Testis (tissue), 2 donors: ENCODE measurements at regions not wholly inside any gene's neighbourhood (a gene's known extent, or its start where the extent isn't known, plus 50 kb on each side); places are given as distances from the start of the nearest gene placed in this dataset.

Experiments
- DNase-seq: peaks from one replicate; pipeline ENCODE4 v3.0.0-alpha.2; 2019
- H3K27ac ChIP-seq, 2 donors: fragments of 200-600 bp; sonication (generic); one replicate each; pipeline ENCODE4 v1.5.1; 2019
- H3K27me3 ChIP-seq: fragments of 200-600 bp; sonication (generic); one replicate; pipeline ENCODE4 v1.5.1; 2019
- H3K36me3 ChIP-seq: fragments of 200-600 bp; sonication (generic); one replicate; pipeline ENCODE4 v1.5.1; 2017; ENCODE audit warnings: low read depth; ENCODE audit errors: missing control alignments
- H3K4me1 ChIP-seq: fragments of 200-600 bp; sonication (generic); one replicate; pipeline ENCODE4 v1.5.1; 2019
- H3K4me3 ChIP-seq, 2 donors: fragments of 200-600 bp; sonication (generic); one replicate each; pipeline ENCODE4 v1.5.1; 2017 to 2019
- H3K9me3 ChIP-seq: fragments of 200-600 bp; sonication (generic); one replicate; pipeline ENCODE4 v1.5.1; 2017
- POLR2A ChIP-seq: fragments of 450-650 bp; IDR thresholded peaks from one replicate; pipeline ENCODE4 v1.6.1; 2017; ENCODE audit warnings: antibody characterized with exemption, mild to moderate bottlenecking, moderate library complexity
- whole genome bisulfite sequencing, 2 donors: methylation state at CpG; one replicate each; pipeline ENCODE4 v1.1.5; 2018; 5-methylcytosine and 5-hydroxymethylcytosine counted together
- intact Hi-C: fragments of 100-400 bp; cut with DNase I; formaldehyde crosslinking; loops from one replicate; pipeline ENCODE4 v1.15.1; 2023; ENCODE audit warnings: low total_unique reads
- TF ChIP-seq, protein P1 (sequence below), 3 experiments: fragments of 450-650 bp in 2 of 3; fragments of 200-600 bp in 1 of 3; sonication (generic) in 1 of 3; IDR thresholded peaks; one replicate each; pipeline ENCODE4 v1.5.1; 2016 to 2019; ENCODE audit warnings: antibody characterized with exemption in 3 of 3, mild to moderate bottlenecking in 2 of 3, moderate library complexity in 1 of 3

DNA sequence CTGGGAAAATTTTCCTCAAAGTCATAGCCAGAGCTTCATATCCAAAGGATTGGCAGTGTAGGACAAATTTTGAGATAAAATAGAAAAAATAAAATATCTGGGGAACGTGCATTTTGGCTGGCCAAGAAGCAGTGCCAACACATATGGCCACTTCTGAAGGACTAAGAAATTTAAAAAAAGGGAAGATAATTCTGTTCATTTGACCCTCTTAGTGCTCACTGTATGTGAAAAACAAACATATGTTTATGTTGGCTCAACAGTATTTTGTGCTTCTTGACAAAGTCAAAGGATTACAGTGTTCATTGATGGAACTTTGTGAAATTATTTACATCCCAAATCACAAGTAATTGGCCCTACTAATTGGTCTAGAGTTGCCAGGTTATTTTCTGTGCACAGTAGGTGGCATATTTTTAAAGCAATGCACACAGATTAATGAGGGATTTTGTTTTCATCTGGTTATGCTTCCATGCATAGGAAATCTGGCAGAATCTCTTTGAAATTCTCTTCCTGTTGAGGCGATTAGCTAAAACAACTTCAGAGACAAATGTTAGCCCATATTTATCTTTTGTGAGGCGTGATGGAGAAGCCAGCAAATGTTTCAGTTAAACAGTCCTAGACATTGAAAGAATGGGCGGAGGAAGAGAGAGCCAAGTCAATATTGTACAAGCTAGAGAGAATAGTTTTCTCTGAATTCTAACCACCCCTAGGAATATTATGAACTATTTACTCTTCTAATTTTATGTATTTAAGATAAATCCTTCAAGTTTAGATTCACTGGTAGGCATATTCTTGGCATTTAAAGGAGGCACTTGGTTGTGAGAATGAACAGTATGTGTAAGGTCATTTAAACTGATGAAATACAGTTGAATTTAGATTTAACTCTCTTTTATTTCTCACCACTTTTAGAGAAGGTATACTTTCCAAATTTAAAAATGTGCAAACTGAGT, 237.7 kb upstream of the MBL2 start:
- TF ChIP-seq, protein P1, sequence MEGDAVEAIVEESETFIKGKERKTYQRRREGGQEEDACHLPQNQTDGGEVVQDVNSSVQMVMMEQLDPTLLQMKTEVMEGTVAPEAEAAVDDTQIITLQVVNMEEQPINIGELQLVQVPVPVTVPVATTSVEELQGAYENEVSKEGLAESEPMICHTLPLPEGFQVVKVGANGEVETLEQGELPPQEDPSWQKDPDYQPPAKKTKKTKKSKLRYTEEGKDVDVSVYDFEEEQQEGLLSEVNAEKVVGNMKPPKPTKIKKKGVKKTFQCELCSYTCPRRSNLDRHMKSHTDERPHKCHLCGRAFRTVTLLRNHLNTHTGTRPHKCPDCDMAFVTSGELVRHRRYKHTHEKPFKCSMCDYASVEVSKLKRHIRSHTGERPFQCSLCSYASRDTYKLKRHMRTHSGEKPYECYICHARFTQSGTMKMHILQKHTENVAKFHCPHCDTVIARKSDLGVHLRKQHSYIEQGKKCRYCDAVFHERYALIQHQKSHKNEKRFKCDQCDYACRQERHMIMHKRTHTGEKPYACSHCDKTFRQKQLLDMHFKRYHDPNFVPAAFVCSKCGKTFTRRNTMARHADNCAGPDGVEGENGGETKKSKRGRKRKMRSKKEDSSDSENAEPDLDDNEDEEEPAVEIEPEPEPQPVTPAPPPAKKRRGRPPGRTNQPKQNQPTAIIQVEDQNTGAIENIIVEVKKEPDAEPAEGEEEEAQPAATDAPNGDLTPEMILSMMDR (IDR thresholded peaks at IDR 0.05), result no peak
- TF ChIP-seq POLR2A, result no peak
- DNase-seq, result no peak
- intact Hi-C loops, result no loop called here
- H3K27ac ChIP-seq, result no peak overlapping the region
- no peak overlapping the region for H3K4me3 ChIP-seq
- no peaks in the 10 kb centered on the region for H3K27me3 ChIP-seq
- H3K4me1 ChIP-seq, result no peaks in the 10 kb centered on the region
- no peaks in the 10 kb centered on the region for H3K36me3 ChIP-seq
- 57% methylated on average over 4 of the region's 4 CpGs for WGBS, 2 donors
- no peaks in the 10 kb centered on the region for H3K9me3 ChIP-seq

- Histone ChIP-seq H3K27me3 (no peaks in the 10 kb centered on the region), H3K4me1 (no peaks in the 10 kb centered on the region), H3K27ac (no peak overlapping the region), H3K4me3 (no peak overlapping the region), H3K9me3 (no peaks in the 10 kb centered on the region), H3K36me3 (no peaks in the 10 kb centered on the region)
- TF ChIP-seq, protein P1 (IDR thresholded peaks at IDR 0.05), result no peak
- TF ChIP-seq POLR2A, result no peak
- no peak for DNase-seq
- WGBS, 2 donors, result 92% methylated on average over 1 of the region's 1 CpG
- intact Hi-C loops, result no loop called here
Measured at GRCh38 chr10:53007527-53007842, 234.9 kb upstream of the MBL2 start.

DNA sequence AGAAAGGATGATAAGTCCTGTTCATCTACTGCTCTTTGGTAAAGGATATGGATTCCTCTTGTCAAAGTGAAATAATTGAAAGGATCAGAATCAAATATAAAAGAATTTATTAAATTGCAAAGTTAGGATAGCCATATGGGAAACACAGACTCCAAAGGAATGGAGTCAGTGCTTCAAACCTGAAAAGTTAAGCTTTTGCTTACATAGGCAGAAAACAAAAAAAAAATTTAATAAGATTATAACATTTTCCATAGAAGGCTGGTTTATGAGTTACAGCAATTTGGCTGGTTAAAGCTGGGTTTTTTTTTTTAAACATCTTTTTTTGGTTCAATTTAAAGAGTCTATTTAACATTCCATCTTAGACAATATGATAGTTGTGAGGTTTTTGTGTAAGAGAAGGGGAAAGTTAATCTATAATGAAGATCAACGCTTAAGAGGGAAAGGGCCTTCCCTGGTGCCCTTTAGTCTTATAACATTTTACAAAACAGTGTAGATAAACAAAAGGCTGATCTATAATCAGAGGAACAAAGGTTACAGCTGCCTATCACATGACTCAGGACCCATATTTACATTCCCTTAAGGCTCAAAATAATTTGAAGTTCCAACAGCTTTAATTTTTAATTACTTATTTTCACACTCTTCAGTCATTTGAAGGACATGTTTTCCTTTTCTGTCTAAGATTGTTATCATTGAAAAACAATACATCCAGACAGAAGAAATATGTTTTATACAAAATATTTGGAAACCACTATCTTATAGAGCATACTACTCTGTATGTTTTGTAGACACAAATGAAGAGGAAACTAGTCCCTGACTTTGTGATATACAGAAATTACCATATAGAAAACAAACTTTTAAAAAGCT, 234.3 kb upstream of the MBL2 start:
- DNase-seq, result no peak
- H3K9me3 ChIP-seq, result no peaks in the 10 kb centered on the region
- WGBS, 2 donors, result 93 to 97% methylated on average over 1 of the region's 1 CpG
- H3K36me3 ChIP-seq, result no peaks in the 10 kb centered on the region
- TF ChIP-seq, protein P1 (IDR thresholded peaks at IDR 0.05), result no peak
- no peaks in the 10 kb centered on the region for H3K4me1 ChIP-seq
- H3K4me3 ChIP-seq, result no peak overlapping the region
- H3K27ac ChIP-seq, result no peak overlapping the region
- no peaks in the 10 kb centered on the region for H3K27me3 ChIP-seq
- intact Hi-C loops, result no loop called here

GRCh38 chr10:53005612-53006345, 233.2 kb upstream of the MBL2 start:
- WGBS, 2 donors, result 51 to 59% methylated on average over 3 of the region's 3 CpGs
- DNase-seq, result no peak
- intact Hi-C loops, result no loop called here
- Histone ChIP-seq H3K9me3 (no peaks in the 10 kb centered on the region), H3K27ac (no peak overlapping the region), H3K4me1 (no peaks in the 10 kb centered on the region), H3K27me3 (no peaks in the 10 kb centered on the region), H3K36me3 (no peaks in the 10 kb centered on the region), H3K4me3 (no peak overlapping the region)
- TF ChIP-seq, protein P1 (IDR thresholded peaks at IDR 0.05), result no peak
- TF ChIP-seq POLR2A, result no peak
